Astrocyte (in vitro differentiated cells and primary cell): ENCODE measurements at regions not wholly inside any gene's neighbourhood (a gene's known extent, or its start where the extent isn't known, plus 50 kb on each side); places are given as distances from the start of the nearest gene placed in this dataset.

ENCODE experiments used
- DNase-seq: peaks from one replicate; pipeline ENCODE4 v3.0.0-alpha.2; 2010; ENCODE audit warnings: low read depth
- FAIRE-seq: peaks from 2 replicates; lab custom pipeline; 2011; peaks lifted over from hg19 to GRCh38; lab: Jason Lieb, UNC
- H2AFZ ChIP-seq: 2 replicates; pipeline ENCODE4 v1.6.0; 2012; ENCODE audit warnings: low read depth, low read length, inconsistent platforms
- H3K27ac ChIP-seq: 2 replicates; pipeline ENCODE4 v1.5.1; 2011; ENCODE audit warnings: low read depth, low read length, inconsistent platforms
- H3K27me3 ChIP-seq: 2 replicates; pipeline ENCODE4 v1.6.0; 2011; ENCODE audit warnings: low read length, inconsistent platforms; ENCODE audit not compliant: insufficient read depth
- H3K36me3 ChIP-seq: 2 replicates; pipeline ENCODE4 v1.5.1; 2011; ENCODE audit warnings: low read length, inconsistent platforms; ENCODE audit not compliant: insufficient read depth
- H3K4me1 ChIP-seq: 2 replicates; pipeline ENCODE4 v1.5.1; 2011; ENCODE audit warnings: low read length, inconsistent platforms; ENCODE audit not compliant: insufficient read depth
- H3K4me2 ChIP-seq: 2 replicates; pipeline ENCODE4 v1.6.0; 2012; ENCODE audit warnings: low read length, inconsistent platforms
- H3K4me3 ChIP-seq: 2 replicates; pipeline ENCODE4 v1.5.1; 2011; ENCODE audit warnings: low read depth, mild to moderate bottlenecking, low read length, inconsistent platforms; ENCODE audit not compliant: insufficient read depth
- H3K79me2 ChIP-seq: 2 replicates; pipeline ENCODE4 v1.6.0; 2012; ENCODE audit warnings: mild to moderate bottlenecking, low read length, inconsistent platforms; ENCODE audit not compliant: insufficient read depth
- H3K9ac ChIP-seq: 2 replicates; pipeline ENCODE4 v1.6.0; 2012; ENCODE audit warnings: mild to moderate bottlenecking, low read length, inconsistent platforms
- H3K9me3 ChIP-seq: 2 replicates; pipeline ENCODE4 v1.5.1; 2012; ENCODE audit warnings: low read depth, mild to moderate bottlenecking, low read length, inconsistent platforms; ENCODE audit not compliant: insufficient read depth
- H4K20me1 ChIP-seq: 2 replicates; pipeline ENCODE4 v1.6.0; 2012; ENCODE audit warnings: low read length, inconsistent platforms; ENCODE audit not compliant: insufficient read depth
- H3K27ac Mint-ChIP-seq: one replicate; pipeline ENCODE4 v1.8.0; 2021; ENCODE audit warnings: mild to moderate bottlenecking, mixed read lengths; ENCODE audit not compliant: unreplicated experiment
- H3K27me3 Mint-ChIP-seq: one replicate; pipeline ENCODE4 v1.8.0; 2021; ENCODE audit warnings: low read depth, mixed read lengths; ENCODE audit not compliant: unreplicated experiment
- H3K36me3 Mint-ChIP-seq: one replicate; pipeline ENCODE4 v1.8.0; 2021; ENCODE audit warnings: low read depth, mixed read lengths; ENCODE audit not compliant: unreplicated experiment
- H3K4me1 Mint-ChIP-seq: one replicate; pipeline ENCODE4 v1.8.0; 2021; ENCODE audit warnings: low read depth, mixed read lengths; ENCODE audit not compliant: unreplicated experiment
- H3K4me3 Mint-ChIP-seq: one replicate; pipeline ENCODE4 v1.8.0; 2021; ENCODE audit warnings: mild to moderate bottlenecking, moderate library complexity, mixed read lengths; ENCODE audit not compliant: unreplicated experiment
- H3K9me3 Mint-ChIP-seq: one replicate; pipeline ENCODE4 v1.8.0; 2021; ENCODE audit warnings: mild to moderate bottlenecking, mixed read lengths; ENCODE audit not compliant: unreplicated experiment
- CTCF ChIP-seq: IDR thresholded peaks from 2 replicates; pipeline ENCODE4 v1.5.1; 2011; ENCODE audit warnings: low read depth, mild to moderate bottlenecking, inconsistent platforms, low read length, moderate library complexity; ENCODE audit not compliant: insufficient read depth
- EZH2 ChIP-seq: IDR thresholded peaks from 2 replicates; pipeline ENCODE4 v1.6.1; 2012; ENCODE audit warnings: mild to moderate bottlenecking, low read length, inconsistent platforms; ENCODE audit not compliant: insufficient read depth

- no peak overlapping the region for H2AFZ ChIP-seq
- H3K9me3 ChIP-seq = no peaks in the 10 kb centered on the region
- FAIRE-seq (no peak), DNase-seq (no peak)
- no peak overlapping the region for H3K9ac ChIP-seq
- H3K4me3 Mint-ChIP-seq = no peak overlapping the region
- no peaks in the 10 kb centered on the region for H4K20me1 ChIP-seq
- H3K36me3 Mint-ChIP-seq = no peaks in the 10 kb centered on the region
- no peak overlapping the region for H3K27ac Mint-ChIP-seq
- H3K4me2 ChIP-seq = no peak overlapping the region
- no peak overlapping the region for H3K27ac ChIP-seq
- no peaks in the 10 kb centered on the region for H3K4me1 ChIP-seq
- TF ChIP-seq EZH2 (no peak), CTCF (no peak)
- H3K27me3 ChIP-seq = no peaks in the 10 kb centered on the region
- no peak overlapping the region for H3K4me3 ChIP-seq
- H3K9me3 Mint-ChIP-seq = no peaks in the 10 kb centered on the region
- peaks cover 2% of the 10 kb centered on the region for H3K4me1 Mint-ChIP-seq
- no peaks in the 10 kb centered on the region for H3K36me3 ChIP-seq
- no peaks in the 10 kb centered on the region for H3K79me2 ChIP-seq
- H3K27me3 Mint-ChIP-seq = no peaks in the 10 kb centered on the region
Observed at GRCh38 chr2:57711991-57712390, 334.6 kb upstream of the VRK2 start.

- TF ChIP-seq EZH2 (no peak), CTCF (peak; percentile 65)
- FAIRE-seq = peak; percentile 32
- Histone ChIP-seq H3K4me3 (peak overlapping the region; percentile 40), H3K9me3 (no peaks in the 10 kb centered on the region), H3K9ac (peak overlapping the region; percentile 69), H3K4me1 (peaks cover 10% of the 10 kb centered on the region), H3K4me2 (peak overlapping the region; percentile 85), H2AFZ (peak overlapping the region; percentile 89), H4K20me1 (no peaks in the 10 kb centered on the region), H3K27ac (peak overlapping the region; percentile 77), H3K36me3 (no peaks in the 10 kb centered on the region), H3K27me3 (no peaks in the 10 kb centered on the region), H3K79me2 (no peaks in the 10 kb centered on the region)
- H3K27ac Mint-ChIP-seq = peak overlapping the region; percentile 99
- no peaks in the 10 kb centered on the region for H3K36me3 Mint-ChIP-seq
- H3K4me3 Mint-ChIP-seq = peak overlapping the region; percentile 74
- H3K4me1 Mint-ChIP-seq = peaks cover 13% of the 10 kb centered on the region
- H3K9me3 Mint-ChIP-seq = no peaks in the 10 kb centered on the region
- DNase-seq = peak; percentile 67
- H3K27me3 Mint-ChIP-seq = no peaks in the 10 kb centered on the region
Observed at GRCh38 chr2:57720728-57721627, 325.6 kb upstream of the VRK2 start.
